Peyer's patch (tissue), 4 donors: ENCODE measurements at regions not wholly inside any gene's neighbourhood (a gene's known extent, or its start where the extent isn't known, plus 50 kb on each side); places are given as distances from the start of the nearest gene placed in this dataset.
"Not testable (repeated sequence)": the region's sequence is repeated elsewhere in the genome, so short reads cannot be mapped to it uniquely, and the experiment has no call there.

Source experiments
- DNase-seq, 3 donors: peaks; one replicate each; pipeline ENCODE4 v3.0.0-alpha.2; 2017 to 2019
- H3K27ac ChIP-seq, 4 donors: fragments of 200-600 bp; sonication (generic); one replicate each; pipeline ENCODE4 v1.5.1; 2016 to 2019
- H3K27me3 ChIP-seq, 2 donors: fragments of 200-600 bp; sonication (generic); one replicate each; pipeline ENCODE4 v1.5.1; 2019
- H3K36me3 ChIP-seq, 3 donors: fragments of 200-600 bp; sonication (generic); one replicate each; pipeline ENCODE4 v1.5.1; 2016 to 2019
- H3K4me1 ChIP-seq, 4 donors: fragments of 200-600 bp; sonication (generic); one replicate each; pipeline ENCODE4 v1.5.1; 2016 to 2019
- H3K4me3 ChIP-seq, 4 donors: fragments of 200-600 bp; sonication (generic); 1 replicate in 3 of 4; 2 replicates in 1 of 4; pipeline ENCODE4 v1.5.1; 2016 to 2019; ENCODE audit warnings: mild to moderate bottlenecking in 1 of 4
- H3K9me3 ChIP-seq, 4 donors: fragments of 200-600 bp; sonication (generic); one replicate each; pipeline ENCODE4 v1.5.1; 2016 to 2019; ENCODE audit warnings: mild to moderate bottlenecking in 1 of 4
- POLR2A ChIP-seq, 2 donors: fragments of 450-650 bp; IDR thresholded peaks; one replicate each; pipeline ENCODE4 v1.5.1; 2017; ENCODE audit warnings: antibody characterized with exemption in 2 of 2, mild to moderate bottlenecking in 2 of 2, moderate library complexity in 2 of 2
- TF ChIP-seq, protein P1 (sequence below), 6 experiments: fragments of 450-650 bp in 4 of 6; fragments of 200-600 bp in 2 of 6; sonication (generic) in 1 of 6; IDR thresholded peaks; one replicate each; pipeline ENCODE4 v1.5.1; 2017 to 2019; ENCODE audit warnings: antibody characterized with exemption in 6 of 6, mild to moderate bottlenecking in 3 of 6, moderate library complexity in 1 of 6

DNA sequence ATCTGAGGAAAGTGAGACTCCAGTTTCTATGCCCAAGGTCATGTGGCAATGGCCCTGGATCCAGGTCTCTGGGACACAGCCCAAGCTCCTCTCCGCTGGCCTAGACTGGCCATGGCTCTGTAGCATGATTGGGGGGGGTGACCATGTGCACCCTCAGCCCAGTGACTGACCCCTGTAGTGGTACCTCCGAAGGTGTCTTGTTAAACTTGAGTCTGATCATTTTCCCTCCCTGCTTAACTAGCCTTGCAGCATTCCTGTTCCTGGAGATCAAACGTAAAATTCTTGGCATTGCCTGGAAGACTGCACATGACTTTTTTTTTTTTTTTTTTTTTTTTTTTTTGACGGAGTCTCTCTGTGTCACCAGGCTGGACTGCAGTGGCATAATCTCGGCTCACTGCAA, 1116.0 kb downstream of the TBC1D22A start:
- H3K27me3 ChIP-seq, result no peaks in the 10 kb centered on the region
- TF ChIP-seq POLR2A (IDR thresholded peaks at IDR 0.05), result no peak
- TF ChIP-seq, protein P1, sequence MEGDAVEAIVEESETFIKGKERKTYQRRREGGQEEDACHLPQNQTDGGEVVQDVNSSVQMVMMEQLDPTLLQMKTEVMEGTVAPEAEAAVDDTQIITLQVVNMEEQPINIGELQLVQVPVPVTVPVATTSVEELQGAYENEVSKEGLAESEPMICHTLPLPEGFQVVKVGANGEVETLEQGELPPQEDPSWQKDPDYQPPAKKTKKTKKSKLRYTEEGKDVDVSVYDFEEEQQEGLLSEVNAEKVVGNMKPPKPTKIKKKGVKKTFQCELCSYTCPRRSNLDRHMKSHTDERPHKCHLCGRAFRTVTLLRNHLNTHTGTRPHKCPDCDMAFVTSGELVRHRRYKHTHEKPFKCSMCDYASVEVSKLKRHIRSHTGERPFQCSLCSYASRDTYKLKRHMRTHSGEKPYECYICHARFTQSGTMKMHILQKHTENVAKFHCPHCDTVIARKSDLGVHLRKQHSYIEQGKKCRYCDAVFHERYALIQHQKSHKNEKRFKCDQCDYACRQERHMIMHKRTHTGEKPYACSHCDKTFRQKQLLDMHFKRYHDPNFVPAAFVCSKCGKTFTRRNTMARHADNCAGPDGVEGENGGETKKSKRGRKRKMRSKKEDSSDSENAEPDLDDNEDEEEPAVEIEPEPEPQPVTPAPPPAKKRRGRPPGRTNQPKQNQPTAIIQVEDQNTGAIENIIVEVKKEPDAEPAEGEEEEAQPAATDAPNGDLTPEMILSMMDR (IDR thresholded peaks at IDR 0.05), result no peak
- no peak overlapping the region for H3K27ac ChIP-seq
- no peak for DNase-seq
- no peaks in the 10 kb centered on the region for H3K36me3 ChIP-seq
- H3K4me1 ChIP-seq, result no peaks in the 10 kb centered on the region
- H3K4me3 ChIP-seq, result no peak overlapping the region
- H3K9me3 ChIP-seq, result no peaks in the 10 kb centered on the region

DNA sequence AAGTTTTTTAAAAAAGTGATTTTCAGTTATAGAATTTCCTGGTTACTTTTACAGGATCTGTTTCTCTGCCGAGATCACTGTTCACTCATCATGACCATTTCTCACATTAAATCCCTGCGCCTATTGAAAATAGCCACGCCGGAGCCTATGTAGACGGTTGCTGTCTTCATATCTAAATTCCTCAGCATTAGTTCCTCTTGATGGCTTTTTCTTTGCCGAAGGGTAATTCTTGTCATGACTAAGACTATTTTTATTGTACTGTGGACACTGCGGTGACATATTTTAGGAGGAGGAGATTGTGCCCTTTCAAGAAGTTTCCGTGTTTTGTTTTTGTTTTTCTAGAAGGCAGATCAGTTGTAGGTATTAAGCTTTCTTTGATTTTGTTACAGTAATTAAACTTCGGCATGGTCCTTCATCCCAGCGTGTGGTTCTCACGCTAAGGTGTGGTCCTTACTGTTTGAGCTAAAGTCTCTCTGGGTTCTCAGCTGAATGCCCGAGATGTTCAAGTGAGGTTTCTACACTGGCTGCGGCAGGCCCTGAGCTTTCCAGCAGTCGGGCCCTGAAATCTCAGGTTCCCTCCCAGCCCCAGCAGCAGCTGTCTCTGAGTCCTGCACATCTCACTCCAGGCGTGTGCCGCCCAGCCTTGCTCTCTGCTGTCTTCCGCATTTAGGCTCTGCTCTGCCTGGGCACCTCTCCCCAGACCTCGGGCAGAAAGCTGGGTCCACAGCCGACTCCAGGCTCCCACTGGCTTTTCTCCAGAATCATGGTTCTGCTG, 1110.5 kb downstream of the TBC1D22A start:
- TF ChIP-seq POLR2A (IDR thresholded peaks at IDR 0.05), result no peak
- TF ChIP-seq, protein P1 (IDR thresholded peaks at IDR 0.05), result no peak
- DNase-seq, result no peak
- Histone ChIP-seq H3K9me3 (no peaks in the 10 kb centered on the region), H3K27ac (no peak overlapping the region), H3K36me3 (no peaks in the 10 kb centered on the region), H3K4me1 (no peaks in the 10 kb centered on the region), H3K27me3 (no peaks in the 10 kb centered on the region), H3K4me3 (no peak overlapping the region)

DNA sequence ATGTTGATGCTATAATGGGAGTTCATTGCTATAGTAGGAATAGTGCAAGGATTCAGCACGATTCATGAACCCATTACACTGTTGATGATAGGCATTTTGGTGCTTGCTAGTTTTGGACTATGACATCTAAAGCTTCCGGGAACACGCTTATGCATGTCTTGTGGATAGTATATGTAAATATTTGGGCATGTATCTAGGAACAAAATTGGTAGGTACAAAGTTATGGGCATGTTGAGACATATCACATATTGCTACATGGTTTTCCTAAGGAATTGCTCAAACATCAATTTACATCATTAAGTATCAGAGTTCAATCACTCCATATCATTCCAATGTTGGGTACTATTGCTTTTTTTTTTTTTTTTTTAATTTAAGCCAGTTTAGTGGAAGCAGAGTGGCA, 1103.2 kb downstream of the TBC1D22A start:
- Histone ChIP-seq H3K36me3 (no peaks in the 10 kb centered on the region), H3K4me3 (no peak overlapping the region), H3K9me3 (no peaks in the 10 kb centered on the region), H3K4me1 (no peaks in the 10 kb centered on the region), H3K27me3 (no peaks in the 10 kb centered on the region), H3K27ac (no peak overlapping the region)
- no peak for DNase-seq
- TF ChIP-seq, protein P1 (IDR thresholded peaks at IDR 0.05), result no peak
- no peak for TF ChIP-seq POLR2A (IDR thresholded peaks at IDR 0.05)

DNA sequence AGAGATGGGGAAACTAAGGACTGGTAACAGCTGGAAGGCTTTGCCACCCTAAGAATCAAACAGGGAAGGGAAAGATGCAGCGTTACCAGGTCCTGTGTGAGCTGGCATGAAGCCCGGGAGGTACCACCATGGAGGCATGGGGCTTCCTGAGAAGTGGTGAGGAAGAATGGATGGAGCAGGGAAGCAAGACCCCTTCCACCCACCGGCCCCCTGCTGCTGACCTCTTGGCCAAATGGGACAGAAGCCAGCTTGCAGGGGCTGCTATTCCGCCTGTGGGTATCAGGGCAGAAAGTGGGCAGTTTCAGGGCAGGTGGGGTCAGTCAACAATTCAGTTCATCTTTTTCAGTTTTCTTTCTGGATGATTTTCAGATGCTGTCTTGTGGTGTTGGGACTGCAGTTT, 1099.9 kb downstream of the TBC1D22A start:
- Histone ChIP-seq H3K9me3 (no peaks in the 10 kb centered on the region), H3K4me3 (no peak overlapping the region), H3K36me3 (no peaks in the 10 kb centered on the region), H3K27ac (no peak overlapping the region), H3K27me3 (no peaks in the 10 kb centered on the region), H3K4me1 (no peaks in the 10 kb centered on the region)
- TF ChIP-seq, protein P1 (IDR thresholded peaks at IDR 0.05), result no peak
- no peak for TF ChIP-seq POLR2A (IDR thresholded peaks at IDR 0.05)
- DNase-seq, result no peak

DNA sequence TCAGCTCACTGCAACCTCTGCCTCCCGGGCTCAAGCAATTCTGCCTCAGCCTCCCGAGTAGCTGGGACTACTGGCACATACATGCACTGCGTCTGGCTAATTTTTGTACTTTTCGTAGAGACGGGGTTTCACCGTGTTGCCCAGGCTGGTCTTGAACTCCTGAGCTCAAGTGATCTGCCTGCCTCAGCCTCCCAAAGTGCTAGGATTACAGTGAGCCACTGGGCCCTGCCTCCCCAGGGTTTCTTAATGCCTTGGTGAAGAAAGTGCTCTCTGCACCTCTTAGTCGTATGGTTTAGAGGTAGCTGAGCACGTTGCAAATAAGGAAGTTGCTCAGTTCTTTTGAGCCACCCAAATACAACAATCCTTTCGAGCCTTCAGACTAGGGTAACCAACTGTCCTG, 1098.5 kb downstream of the TBC1D22A start:
- not testable (repeated sequence) for H3K27me3 ChIP-seq, H3K4me3 ChIP-seq, H3K9me3 ChIP-seq, H3K27ac ChIP-seq, DNase-seq, H3K4me1 ChIP-seq, H3K36me3 ChIP-seq

DNA sequence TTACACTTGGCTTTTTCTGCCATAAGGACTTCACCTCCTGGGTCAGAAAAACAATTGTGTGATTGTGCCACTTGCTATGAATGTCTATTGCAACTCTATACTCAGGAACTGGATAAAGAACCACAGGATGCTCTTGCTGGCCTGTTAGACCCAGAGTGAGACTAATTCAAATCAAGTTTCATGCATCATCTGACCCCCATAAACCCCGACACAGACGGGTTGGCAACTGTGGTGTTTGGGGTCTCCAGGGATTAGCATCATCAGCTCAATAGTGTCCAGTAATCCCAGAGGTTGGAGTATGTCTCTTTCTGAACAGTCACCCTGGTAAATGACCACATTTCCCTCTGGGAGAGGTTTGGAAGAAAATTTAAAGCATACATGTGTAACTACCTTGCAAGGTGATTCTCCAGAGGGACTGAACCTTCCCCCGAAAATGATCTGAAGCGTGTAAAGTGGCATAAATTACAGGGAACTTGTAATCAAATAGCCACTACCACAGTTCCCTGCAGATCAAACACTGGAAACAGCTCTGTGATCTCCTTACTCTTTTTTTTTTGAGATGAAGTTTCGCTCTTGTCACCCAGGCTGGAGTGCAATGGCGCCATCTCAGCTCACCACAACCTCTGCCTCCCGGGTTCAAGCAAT, 1097.6 kb downstream of the TBC1D22A start:
- H3K36me3 ChIP-seq, result no peaks in the 10 kb centered on the region
- no peak overlapping the region for H3K4me3 ChIP-seq
- H3K9me3 ChIP-seq, result no peaks in the 10 kb centered on the region
- TF ChIP-seq POLR2A (IDR thresholded peaks at IDR 0.05), result no peak
- TF ChIP-seq, protein P1 (IDR thresholded peaks at IDR 0.05), result no peak
- no peaks in the 10 kb centered on the region for H3K4me1 ChIP-seq
- H3K27me3 ChIP-seq, result no peaks in the 10 kb centered on the region
- H3K27ac ChIP-seq, result no peak overlapping the region
- no peak for DNase-seq
